Ishikawa (cell line): ENCODE measurements at regions not wholly inside any gene's neighbourhood (a gene's known extent, or its start where the extent isn't known, plus 50 kb on each side); places are given as distances from the start of the nearest gene placed in this dataset.

ENCODE experiments used
- EP300 ChIP-seq: IDR thresholded peaks from 2 replicates; pipeline ENCODE4 v1.6.1; 2012; ENCODE audit warnings: borderline replicate concordance
- REST ChIP-seq: IDR thresholded peaks from 2 replicates; pipeline ENCODE4 v1.6.1; 2012; ENCODE audit warnings: low read depth, mild to moderate bottlenecking
- YY1 ChIP-seq: IDR thresholded peaks from 2 replicates; pipeline ENCODE4 v1.6.1; 2012; ENCODE audit warnings: low read depth

GRCh38 chrX:132270021-132270420, 50.8 kb upstream of the RAP2C start:
- TF ChIP-seq REST, result no peak
- TF ChIP-seq YY1, result no peak
- TF ChIP-seq EP300, result no peak
